Gastroesophageal sphincter (tissue), 3 donors: ENCODE measurements at regions not wholly inside any gene's neighbourhood (a gene's known extent, or its start where the extent isn't known, plus 50 kb on each side); places are given as distances from the start of the nearest gene placed in this dataset.

Source experiments
- EP300 ChIP-seq: sonication (generic); formaldehyde crosslinking; IDR thresholded peaks from one replicate; pipeline ENCODE4 v1.6.1; 2017; ENCODE audit warnings: antibody characterized with exemption, mild to moderate bottlenecking
- POLR2AphosphoS5 ChIP-seq: sonication (generic); formaldehyde crosslinking; IDR thresholded peaks from one replicate; pipeline ENCODE4 v1.6.1; 2017; ENCODE audit warnings: antibody characterized with exemption
- TF ChIP-seq, protein P1 (sequence below), 4 experiments: fragments of 200-600 bp in 2 of 4; fragments of 450-650 bp in 2 of 4; sonication (generic) in 1 of 4; IDR thresholded peaks; one replicate each; pipeline ENCODE4 v1.5.1; 2017 to 2019; ENCODE audit warnings: antibody characterized with exemption in 4 of 4, mild to moderate bottlenecking in 2 of 4, moderate library complexity in 2 of 4

DNA sequence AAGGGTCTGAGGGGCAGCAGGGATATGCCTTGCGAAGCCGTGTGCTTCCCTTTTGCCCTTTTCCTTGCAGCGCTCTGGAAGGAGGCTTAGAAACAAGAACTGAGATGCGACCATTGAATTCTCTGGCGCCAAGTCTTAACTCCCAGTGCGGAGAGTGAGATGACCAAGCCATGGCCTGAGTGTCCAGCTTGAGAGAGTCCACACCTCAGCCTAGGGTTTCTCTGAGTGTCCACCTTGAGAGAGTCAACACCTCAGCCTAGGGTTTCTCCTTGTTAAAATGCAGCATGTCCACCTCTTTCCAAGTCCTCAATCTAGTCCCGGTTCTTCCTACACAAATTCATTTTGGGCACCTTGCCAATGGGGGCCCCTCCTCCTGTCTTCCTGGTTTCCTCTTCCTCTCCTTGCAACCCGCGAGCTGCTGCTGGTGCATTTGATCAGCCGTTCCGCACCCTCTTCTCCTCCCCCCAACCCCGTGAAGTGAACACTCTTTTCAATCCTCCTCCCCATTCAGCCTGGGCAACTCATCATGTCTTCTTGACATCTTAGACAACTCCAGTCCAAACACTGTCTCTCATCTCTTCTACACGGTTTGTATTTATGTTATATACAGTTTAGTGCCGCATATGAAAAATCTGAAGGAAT, 178.2 kb upstream of the PITRM1 start:
- TF ChIP-seq EP300: no peak
- TF ChIP-seq, protein P1, sequence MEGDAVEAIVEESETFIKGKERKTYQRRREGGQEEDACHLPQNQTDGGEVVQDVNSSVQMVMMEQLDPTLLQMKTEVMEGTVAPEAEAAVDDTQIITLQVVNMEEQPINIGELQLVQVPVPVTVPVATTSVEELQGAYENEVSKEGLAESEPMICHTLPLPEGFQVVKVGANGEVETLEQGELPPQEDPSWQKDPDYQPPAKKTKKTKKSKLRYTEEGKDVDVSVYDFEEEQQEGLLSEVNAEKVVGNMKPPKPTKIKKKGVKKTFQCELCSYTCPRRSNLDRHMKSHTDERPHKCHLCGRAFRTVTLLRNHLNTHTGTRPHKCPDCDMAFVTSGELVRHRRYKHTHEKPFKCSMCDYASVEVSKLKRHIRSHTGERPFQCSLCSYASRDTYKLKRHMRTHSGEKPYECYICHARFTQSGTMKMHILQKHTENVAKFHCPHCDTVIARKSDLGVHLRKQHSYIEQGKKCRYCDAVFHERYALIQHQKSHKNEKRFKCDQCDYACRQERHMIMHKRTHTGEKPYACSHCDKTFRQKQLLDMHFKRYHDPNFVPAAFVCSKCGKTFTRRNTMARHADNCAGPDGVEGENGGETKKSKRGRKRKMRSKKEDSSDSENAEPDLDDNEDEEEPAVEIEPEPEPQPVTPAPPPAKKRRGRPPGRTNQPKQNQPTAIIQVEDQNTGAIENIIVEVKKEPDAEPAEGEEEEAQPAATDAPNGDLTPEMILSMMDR (IDR thresholded peaks at IDR 0.05): no peak
- no peak for TF ChIP-seq POLR2AphosphoS5
